Erythroblast (primary cell): ENCODE measurements at regions not wholly inside any gene's neighbourhood (a gene's known extent, or its start where the extent isn't known, plus 50 kb on each side); places are given as distances from the start of the nearest gene placed in this dataset.

Source experiments
- GATA1 ChIP-seq: IDR thresholded peaks from 2 replicates; pipeline ENCODE4 v1.6.1; 2011; ENCODE audit warnings: low read depth, mild to moderate bottlenecking, control low read depth, low read length, moderate library complexity
- POLR2A ChIP-seq: IDR thresholded peaks from 2 replicates; pipeline ENCODE4 v1.6.1; 2011; ENCODE audit warnings: mild to moderate bottlenecking, low read length

DNA sequence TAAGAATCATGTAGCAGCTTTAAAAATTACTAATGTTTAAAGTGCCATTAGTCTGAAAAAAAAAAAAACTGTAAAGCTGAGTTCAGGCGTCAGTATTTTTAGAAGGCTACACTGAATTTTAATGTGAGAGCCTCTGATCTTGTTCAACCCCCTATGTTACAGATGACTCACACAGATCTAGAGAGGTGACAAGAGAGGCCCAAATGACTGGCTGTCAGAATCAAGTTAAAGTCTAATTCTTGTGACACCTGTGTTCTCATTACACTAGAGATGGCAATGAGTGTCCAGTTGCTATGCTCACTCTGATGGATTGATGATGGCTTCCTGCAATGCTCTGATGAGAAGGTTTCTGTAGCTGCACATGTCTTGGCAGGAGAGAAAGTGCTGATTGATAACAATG lies 203.5 kb upstream of the OBI1 start:
- TF ChIP-seq POLR2A (no peak), GATA1 (no peak)
